NCI-H2029 treated with DMSO at 0.1 percent for 48 hours (cell line): ENCODE measurements at regions not wholly inside any gene's neighbourhood (a gene's known extent, or its start where the extent isn't known, plus 50 kb on each side); places are given as distances from the start of the nearest gene placed in this dataset.

Source experiments
- DNase-seq: peaks from one replicate; lab custom pipeline; 2025; lab: John Stamatoyannopoulos, UW

GRCh38 chr4:60173103-60173502 is 1027.0 kb upstream of the ADGRL3 start:
- no peak for DNase-seq

- DNase-seq, result no peak
These were observed 1026.4 kb upstream of the ADGRL3 start for GRCh38 chr4:60173718-60174117.

GRCh38 chr4:60175241-60175640 is 1024.9 kb upstream of the ADGRL3 start:
- DNase-seq, result no peak

GRCh38 chr4:60187428-60187827 is 1012.7 kb upstream of the ADGRL3 start:
- no peak for DNase-seq

GRCh38 chr4:60189286-60189685 is 1010.8 kb upstream of the ADGRL3 start:
- no peak for DNase-seq

- DNase-seq, result no peak
These were observed 1005.9 kb upstream of the ADGRL3 start for GRCh38 chr4:60194214-60194613.

GRCh38 chr4:60195256-60195655 is 1004.9 kb upstream of the ADGRL3 start:
- DNase-seq, result no peak

GRCh38 chr4:60201052-60201673 is 999.0 kb upstream of the ADGRL3 start:
- DNase-seq, result peak; percentile 73

GRCh38 chr4:60209588-60209987 is 990.5 kb upstream of the ADGRL3 start:
- DNase-seq, result no peak

GRCh38 chr4:60215906-60216305 is 984.2 kb upstream of the ADGRL3 start:
- DNase-seq, result no peak

- DNase-seq, result no peak
These were observed 983.4 kb upstream of the ADGRL3 start for GRCh38 chr4:60216752-60217151.

GRCh38 chr4:60221866-60222265 is 978.3 kb upstream of the ADGRL3 start:
- no peak for DNase-seq

- DNase-seq, result no peak
These were observed 976.8 kb upstream of the ADGRL3 start for GRCh38 chr4:60223208-60223923.

- no peak for DNase-seq
These were observed 958.3 kb upstream of the ADGRL3 start for GRCh38 chr4:60241866-60242265.

- no peak for DNase-seq
These were observed 950.3 kb upstream of the ADGRL3 start for GRCh38 chr4:60249784-60250183.

GRCh38 chr4:60250657-60251056 is 949.5 kb upstream of the ADGRL3 start:
- DNase-seq, result no peak

- DNase-seq, result no peak
These were observed 940.3 kb upstream of the ADGRL3 start for GRCh38 chr4:60259781-60260180.

GRCh38 chr4:60266505-60266904 is 933.6 kb upstream of the ADGRL3 start:
- no peak for DNase-seq

GRCh38 chr4:60296386-60296785 is 903.7 kb upstream of the ADGRL3 start:
- no peak for DNase-seq

- DNase-seq, result no peak
These were observed 886.4 kb upstream of the ADGRL3 start for GRCh38 chr4:60313611-60314178.

- DNase-seq, result no peak
These were observed 885.7 kb upstream of the ADGRL3 start for GRCh38 chr4:60314416-60314815.

- no peak for DNase-seq
These were observed 884.5 kb upstream of the ADGRL3 start for GRCh38 chr4:60315586-60315985.

- DNase-seq, result no peak
These were observed 873.4 kb upstream of the ADGRL3 start for GRCh38 chr4:60326735-60327134.

GRCh38 chr4:60327651-60328050 is 872.5 kb upstream of the ADGRL3 start:
- no peak for DNase-seq
